Eye (tissue), 1 donor: ENCODE measurements at regions not wholly inside any gene's neighbourhood (a gene's known extent, or its start where the extent isn't known, plus 50 kb on each side); places are given as distances from the start of the nearest gene placed in this dataset.
"Not testable (repeated sequence)": the region's sequence is repeated elsewhere in the genome, so short reads cannot be mapped to it uniquely, and the experiment has no call there.

Experiments used
- DNase-seq: peaks from one replicate; pipeline ENCODE4 v3.0.0-alpha.2; 2015

GRCh38 chr6:49370518-49370917, 92.5 kb downstream of the MMUT start:
- no peak for DNase-seq

GRCh38 chr6:49366539-49366938, 96.5 kb downstream of the MMUT start:
- DNase-seq = no peak

DNA sequence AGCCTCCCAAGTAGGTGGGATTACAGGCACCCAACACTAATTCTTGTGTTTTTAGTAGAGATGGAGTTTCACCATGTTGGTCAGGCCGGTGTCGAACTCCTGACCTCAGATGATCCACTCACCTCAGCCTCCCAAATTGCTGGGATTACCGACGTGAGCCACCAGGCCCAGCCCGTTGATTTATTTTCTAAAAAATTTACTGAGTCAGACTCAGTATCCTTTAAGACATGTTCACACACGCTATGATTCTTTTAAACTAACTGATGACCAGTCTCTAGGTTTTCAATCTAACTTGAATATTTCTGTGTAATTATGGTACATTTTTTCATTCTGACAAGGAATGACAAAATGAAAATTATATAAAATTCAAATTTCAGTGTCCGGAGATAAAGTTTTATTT, 114.5 kb downstream of the MMUT start:
- DNase-seq = no peak

DNA sequence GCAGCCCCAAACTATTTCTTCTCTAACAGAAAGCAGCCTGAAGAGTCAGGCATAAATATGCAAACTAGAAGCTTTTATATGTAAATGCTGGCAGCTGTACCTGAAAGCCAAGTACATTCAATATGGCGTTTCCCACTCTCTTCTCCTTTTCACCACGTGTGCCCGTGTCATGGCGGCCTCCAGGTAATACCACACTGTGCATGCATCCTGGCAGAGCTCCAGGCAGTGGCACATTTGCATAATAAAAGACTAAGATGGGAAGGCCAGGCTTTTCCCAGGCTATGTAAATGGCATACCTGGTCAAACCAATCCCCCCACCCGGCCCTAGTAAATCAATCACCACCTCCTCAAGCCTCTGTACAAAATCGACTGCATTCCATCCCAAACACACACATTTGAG, 120.6 kb downstream of the MMUT start:
- no peak for DNase-seq

- no peak for DNase-seq
These were observed 121.2 kb downstream of the MMUT start for GRCh38 chr6:49341869-49342268.

DNA sequence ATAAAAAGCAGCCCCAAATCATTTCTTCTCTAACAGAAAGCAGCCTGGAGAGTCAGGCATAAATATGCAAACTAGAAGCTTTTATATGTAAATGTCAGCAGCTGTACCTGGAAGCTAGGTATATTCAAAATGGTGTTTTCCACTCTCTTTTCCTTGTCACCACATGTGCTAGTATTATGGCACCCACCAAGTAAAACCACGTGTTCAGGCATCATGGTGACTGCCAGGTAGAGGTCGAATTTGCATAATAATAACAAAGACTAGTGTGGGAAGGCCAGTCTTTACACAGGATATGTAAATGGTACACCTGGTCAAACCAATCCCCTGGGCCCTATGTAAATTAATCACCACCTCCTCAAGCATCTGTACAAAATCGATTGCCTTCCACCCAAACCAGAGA, 124.0 kb downstream of the MMUT start:
- DNase-seq = no peak

DNA sequence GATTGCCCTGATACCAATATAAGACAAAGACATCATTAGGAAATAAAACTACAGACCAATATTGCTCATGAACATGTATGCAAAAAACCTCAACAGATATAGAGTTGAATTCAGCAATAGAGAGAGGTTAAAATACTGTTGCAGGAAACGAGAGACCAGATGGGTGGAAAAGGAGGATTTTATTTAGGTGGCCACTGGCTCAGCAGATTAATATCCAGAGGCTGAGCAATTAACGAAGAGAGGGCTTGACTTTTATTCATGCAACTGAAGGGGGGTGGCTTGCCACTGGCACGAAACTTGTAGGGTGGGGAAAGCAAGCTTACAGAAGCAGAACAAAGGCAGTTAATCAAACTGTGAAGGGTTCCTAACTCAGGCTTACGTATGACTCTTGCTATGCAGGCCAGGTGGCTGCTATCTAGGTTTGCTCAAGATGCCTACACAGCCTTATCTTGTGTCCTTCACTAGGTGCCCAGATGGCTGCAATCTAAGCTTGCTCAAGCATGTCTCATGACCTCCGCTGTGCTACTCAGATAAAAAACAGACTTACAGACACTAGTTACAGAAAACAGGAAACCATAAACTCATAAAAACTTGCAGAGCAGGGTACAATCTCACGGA, 126.4 kb downstream of the MMUT start:
- DNase-seq = no peak

DNA sequence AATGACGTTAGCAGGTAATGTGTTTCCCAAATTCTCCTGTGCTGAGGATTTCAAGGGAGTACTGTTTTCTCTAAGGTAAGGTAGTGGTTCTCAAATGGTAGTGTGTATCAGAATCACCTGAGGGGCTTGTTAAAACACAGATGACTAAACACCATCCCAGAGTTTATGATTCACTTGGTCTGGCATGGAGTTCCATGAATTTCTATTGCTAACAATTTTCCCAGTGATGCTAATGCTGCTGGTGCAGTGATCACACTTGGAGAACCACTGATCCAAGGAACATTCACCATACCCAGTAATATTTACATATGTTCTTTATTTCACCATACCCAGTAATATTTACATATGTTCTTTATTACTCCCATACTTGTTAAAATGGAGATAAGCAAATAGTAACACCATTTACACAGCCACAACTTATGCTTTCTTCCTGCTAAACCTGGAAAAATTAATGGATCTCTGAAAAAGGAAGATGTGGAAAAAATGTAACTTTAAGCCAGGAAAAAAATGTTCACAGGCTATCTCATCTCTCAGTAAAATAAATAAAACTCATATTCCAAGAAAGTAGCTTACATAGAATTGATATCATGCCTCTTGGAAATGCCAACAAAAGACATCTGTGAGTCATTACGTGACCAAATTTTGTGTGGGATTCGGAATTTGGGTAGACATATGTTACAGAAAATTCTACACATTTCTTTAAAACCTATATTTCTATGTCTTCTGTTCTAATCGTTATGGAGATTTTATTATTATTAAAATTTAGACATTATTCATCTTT, 129.5 kb downstream of the MMUT start:
- peak; percentile 11 for DNase-seq

DNA sequence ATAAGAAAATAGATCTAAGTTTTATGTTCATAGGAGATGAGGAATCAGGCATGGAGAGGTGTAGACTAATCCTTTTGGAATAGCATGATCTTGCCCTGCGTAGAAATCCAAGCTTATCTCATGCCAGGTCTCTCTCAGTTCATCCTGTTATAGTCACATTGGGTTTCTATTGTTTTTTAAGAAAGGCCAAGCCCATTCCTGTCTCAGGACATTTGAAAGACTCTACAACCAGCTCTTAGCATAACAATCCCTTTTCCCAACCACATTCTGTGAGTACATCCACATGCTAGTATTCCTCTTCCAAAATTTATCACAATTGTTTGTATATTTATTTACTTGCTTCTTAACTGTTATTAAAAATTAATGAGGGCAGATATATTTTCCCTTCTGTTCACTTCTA, 130.3 kb downstream of the MMUT start:
- no peak for DNase-seq

DNA sequence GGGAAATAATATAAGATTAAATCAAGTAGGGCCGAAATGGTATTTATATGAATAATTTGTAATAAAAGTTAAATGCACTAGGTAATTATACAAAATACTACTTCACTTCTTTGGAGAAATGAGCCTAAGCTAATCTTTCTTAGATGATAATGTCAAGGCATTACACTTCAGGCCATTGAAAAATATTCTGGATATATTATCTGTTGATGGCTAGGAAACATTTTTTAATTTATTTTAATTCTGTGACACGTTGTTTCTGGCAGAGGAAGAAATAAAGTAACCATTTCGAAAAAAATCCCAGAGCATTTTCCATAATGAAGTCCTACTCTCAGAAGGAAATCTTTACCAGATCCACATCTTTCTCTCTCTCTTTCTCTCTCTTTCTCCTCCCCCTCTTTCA, 133.9 kb downstream of the MMUT start:
- no peak for DNase-seq

GRCh38 chr6:49328051-49328744, 134.9 kb downstream of the MMUT start:
- peak; percentile 7 for DNase-seq

DNA sequence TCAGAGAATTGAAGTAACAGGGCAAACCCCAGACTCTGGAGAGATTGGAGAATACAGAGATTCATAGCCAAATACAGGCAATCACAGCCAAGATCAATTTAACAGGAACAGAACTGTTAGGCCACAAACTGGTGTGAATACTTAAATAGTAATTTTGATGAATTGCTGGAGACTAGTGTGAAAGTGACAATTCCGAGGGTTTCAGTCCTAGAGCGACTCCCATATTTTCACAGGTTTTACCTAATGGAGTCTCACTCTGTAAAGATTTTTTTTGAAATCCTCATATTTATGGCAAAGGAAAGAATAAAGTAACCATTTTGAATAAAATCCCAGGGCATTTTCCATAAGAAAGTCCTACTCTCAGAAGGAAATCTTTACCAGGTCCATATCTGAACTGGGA, 135.5 kb downstream of the MMUT start:
- DNase-seq = no peak

GRCh38 chr6:49327005-49327404, 136.0 kb downstream of the MMUT start:
- DNase-seq = no peak

DNA sequence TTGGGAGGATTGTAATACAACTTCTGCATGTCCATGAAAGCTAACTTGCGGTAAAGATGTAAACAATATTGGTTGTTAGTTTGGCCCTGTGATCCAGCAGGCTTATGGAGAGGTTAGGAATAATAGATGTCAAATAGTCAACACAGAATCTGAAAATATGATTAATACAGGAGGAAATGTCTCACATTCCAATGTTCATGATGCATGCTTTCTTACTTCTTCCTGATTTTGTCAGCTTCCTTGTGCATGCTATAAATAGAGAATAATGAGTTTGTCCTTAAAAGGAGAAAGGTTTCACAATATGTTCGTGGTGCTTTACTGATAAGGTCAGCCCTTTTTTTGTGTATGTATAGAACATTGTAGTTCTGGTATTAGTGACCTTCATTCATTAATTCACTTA, 136.7 kb downstream of the MMUT start:
- DNase-seq = peak; percentile 3

DNA sequence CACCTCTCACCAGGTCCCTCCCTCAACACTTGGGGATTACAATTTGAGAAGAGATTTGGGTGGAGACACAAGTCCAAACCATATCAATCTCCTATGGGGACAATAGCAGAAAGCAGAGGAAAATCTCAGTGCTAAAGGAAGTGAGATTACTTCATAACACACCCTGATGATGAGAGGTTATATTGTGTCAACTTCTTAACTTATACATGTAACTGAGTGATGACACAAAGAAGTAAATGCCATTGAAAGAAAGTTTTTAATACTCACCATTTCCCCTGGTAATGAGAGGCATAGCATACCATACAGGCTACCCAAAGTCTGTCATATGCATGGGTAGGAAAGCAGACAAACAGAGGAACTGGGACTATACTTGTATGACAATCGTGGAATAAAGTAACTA, 137.2 kb downstream of the MMUT start:
- no peak for DNase-seq

- DNase-seq = no peak
These were observed 140.2 kb downstream of the MMUT start for GRCh38 chr6:49322861-49323260.

DNA sequence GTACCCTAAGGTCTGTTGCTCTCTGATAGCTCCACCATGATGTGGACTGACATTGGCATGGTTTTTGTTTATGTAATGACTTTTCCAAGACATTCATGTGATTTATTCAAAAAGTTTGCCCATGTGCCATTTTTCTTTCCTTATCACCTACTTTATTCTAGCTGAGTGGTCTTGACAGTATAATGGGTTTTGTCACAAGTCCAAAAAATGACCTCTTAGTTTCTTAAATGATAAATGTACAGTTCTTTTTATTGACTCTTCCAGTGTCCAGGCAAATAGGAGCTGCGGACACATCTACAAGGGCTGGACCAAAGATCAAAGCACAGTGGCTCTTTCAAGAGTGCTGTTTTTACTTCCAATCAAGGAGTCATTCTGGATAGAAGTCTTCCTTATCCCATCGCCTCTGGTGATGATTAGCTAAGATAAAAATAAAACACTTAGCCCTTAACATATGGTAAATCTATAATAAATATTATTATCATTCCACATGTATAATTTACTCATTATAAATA, 141.4 kb downstream of the MMUT start:
- no peak for DNase-seq

DNA sequence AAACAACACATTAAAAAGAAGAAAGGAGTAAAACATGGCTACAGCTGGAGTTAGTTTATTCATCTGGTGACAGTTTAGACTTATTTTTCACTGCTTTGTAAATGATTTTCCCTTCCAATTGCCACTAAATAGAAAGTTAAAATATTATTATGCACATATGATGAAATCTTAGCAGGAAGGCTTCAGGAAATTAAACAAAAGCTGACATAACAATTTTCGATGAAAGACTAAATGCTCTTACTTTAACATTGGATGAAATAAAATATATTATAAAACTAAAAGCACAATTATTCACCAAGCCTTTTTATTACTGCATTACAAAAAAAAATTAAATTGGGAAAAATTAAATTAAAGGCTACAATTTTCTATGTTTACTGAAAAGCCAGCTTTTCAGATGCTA, 158.0 kb downstream of the MMUT start:
- no peak for DNase-seq

DNA sequence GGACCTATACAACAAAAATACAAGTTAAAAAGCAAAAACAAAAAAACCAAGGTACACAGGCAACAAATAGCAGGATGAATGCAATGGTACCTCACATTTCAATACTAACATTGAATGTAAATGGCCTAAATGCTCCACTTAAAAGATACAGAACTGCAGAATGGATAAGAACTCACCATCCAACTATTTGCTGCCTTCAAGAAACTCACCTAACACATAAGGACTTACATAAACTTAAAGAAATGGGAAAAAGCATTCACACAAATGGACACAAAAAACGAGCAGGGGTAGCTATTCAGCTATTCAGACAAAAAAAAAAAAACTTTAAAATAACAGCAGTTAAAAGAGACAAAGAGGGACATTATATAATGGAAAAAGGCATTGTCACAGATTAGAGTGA, 158.7 kb downstream of the MMUT start:
- not testable (repeated sequence) for DNase-seq

DNA sequence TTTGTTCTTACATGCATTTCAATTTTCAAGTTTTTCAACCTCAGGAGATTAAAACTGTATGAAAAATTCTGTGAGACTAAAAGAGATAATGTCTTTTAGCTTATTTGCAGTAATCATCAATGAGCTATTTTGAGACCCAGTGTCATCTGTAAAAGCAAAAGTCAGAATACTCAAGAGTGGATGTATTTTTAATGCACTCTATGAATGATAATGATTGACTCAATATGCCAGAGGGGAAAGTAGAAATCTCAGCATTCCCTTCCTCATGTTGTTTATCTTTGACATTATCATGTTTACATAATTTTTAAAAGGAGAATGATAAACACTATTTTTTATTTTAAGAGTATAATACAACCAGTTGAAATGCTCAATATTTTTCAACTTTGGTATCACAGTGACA, 162.1 kb downstream of the MMUT start:
- no peak for DNase-seq

DNA sequence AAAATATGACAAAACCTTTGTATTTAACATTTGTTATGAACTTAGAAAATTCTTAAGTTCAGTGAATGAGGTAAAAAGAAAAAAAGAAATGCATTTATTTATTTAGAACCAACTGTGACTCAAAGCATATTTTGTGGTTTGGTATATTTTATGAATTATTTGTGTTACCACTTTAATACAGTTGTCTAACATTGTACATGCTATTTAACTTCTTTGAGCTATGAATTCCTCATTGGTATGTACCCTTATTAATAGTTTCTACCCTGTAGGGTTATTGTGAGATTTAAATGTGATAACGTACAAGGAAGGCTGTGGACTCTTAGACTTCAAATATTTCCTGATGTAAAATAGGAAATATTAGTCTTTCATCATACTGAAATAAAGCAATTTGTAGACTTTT, 162.6 kb downstream of the MMUT start:
- DNase-seq = no peak

DNA sequence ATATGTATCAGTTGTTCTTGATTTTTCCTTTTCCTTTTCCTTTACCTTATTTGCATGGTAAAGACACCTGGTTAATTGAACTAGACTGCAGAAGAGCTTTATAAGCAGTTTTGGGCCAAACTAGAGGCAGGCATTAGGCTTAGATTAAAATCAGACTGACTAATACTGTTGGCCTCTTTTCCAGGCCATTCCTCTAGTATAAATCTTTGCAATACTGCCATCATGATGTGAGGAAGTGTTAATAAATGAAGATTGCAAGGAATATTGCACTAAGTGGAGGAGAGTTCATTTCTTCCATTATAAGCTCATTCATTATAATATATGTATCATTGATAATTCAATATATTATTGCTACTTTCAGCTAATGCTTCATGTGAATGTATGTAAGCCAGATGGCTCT, 163.8 kb downstream of the MMUT start:
- DNase-seq = no peak

- no peak for DNase-seq
These were observed 178.9 kb downstream of the MMUT start for GRCh38 chr6:49284180-49284579.
